AML-193 (cell line): ENCODE measurements at regions not wholly inside any gene's neighbourhood (a gene's known extent, or its start where the extent isn't known, plus 50 kb on each side); places are given as distances from the start of the nearest gene placed in this dataset.

ENCODE experiments used
- DNase-seq, 2 experiments: peaks; one replicate each; lab custom pipeline; 2025; lab: John Stamatoyannopoulos, UW

DNA sequence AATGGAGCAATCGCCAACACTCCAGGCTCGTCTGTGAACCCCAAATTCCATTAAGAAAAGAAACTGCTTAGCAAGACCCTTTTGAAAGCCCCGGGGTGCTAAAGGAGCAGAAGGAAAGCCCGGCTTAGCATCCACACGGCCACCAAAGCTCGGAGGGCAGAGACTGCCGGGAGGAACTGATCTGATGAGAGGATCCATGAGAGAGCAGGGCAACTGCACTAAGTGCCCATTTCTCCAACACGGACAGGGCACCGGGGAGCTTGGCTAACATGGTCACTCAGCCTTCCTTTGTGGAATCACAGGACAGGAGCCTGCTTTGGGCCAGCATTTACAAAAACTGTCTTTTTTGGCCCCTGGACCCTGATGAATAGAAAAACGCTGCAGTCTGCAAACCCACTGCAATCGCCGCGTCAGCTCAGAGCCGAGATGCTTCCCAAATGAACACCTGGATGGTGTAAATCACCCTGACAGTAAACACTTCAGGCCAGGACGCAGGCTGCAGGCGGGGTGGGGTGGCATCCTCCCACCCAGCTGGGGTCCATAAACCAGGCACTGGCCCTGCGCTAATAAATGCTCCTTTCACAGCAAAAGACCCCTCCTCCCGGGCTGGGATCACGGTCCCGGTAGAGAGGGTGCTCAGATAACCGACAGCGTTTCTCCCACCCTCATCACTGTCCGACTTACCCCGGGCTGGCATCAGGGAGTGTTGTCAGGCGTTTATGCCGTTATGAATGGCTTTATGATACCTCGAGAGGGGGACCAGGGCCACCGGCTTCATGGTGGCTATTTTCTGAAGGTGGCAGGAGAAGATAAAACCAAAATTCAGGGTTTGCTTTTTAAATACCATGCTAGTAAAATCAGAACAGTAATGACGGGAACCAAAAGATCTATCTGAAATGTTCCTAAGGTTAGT lies 299.5 kb downstream of the IRF8 start:
- no peak for DNase-seq

DNA sequence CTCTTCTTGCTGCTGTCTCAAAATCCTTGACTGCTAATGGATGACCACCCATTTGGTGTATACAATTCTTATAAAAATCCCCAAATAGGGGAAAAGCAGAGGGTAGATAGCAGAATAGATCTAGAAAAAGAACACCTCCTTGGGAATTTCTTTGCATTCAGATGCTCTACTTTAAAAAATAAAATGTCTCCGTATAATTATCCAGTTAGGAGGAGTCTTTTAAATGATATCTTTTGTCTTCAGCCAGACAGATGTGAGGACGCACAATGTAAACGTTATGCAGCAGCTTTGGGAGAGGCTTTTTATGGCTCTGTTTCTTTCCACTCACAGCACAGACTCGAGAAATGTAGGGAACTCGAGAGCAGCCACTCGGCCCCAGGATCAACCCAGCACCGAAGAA lies 300.2 kb downstream of the IRF8 start:
- DNase-seq: no peak

DNA sequence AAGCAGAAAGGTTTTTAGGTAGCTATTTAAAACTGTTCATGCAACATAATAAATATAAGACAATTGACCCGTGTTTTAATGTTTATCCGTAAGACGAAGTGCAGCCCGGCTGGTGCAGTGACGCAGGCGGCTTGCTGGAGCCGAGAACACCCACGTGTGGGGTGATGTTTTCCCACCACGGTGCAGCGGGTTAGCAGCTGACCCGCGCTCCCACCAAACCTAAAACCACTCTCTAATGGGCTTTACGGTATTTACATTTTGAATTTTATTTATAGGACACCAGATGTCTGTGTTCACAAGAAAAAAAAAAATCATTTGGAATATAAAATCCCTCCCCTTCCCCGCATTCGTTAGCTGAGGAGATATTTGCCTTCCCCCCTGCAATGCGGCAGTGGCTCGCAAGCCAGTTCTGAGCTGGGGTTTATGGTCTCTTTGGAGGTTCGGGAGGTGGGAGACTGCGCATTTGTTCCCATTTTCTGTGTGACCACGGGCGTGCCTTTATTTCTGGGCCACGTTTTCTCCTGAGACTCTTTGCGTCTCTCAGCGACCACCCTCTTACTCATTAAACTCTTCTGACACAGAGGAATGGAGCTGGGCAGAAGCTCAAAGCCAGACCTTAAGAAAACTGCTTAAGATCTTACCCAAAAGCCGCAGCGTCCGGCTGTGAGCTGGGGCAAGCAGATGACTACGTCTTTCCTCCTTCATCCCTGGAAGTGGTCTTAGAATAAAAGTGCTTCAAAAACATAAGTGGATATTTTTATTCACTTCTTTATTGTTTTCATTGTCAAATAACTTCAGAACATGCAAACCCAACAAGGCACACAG lies 301.1 kb downstream of the IRF8 start:
- no peak for DNase-seq

- DNase-seq: no peak
Measured at GRCh38 chr16:86200722-86201121, 301.8 kb downstream of the IRF8 start.

GRCh38 chr16:86201746-86202145 lies 302.8 kb downstream of the IRF8 start:
- DNase-seq: no peak

- no peak for DNase-seq
Measured at GRCh38 chr16:86202267-86202666, 303.3 kb downstream of the IRF8 start.

GRCh38 chr16:86202760-86203426 lies 303.9 kb downstream of the IRF8 start:
- no peak for DNase-seq

- no peak for DNase-seq
Measured at GRCh38 chr16:86203557-86204275, 304.8 kb downstream of the IRF8 start.

DNA sequence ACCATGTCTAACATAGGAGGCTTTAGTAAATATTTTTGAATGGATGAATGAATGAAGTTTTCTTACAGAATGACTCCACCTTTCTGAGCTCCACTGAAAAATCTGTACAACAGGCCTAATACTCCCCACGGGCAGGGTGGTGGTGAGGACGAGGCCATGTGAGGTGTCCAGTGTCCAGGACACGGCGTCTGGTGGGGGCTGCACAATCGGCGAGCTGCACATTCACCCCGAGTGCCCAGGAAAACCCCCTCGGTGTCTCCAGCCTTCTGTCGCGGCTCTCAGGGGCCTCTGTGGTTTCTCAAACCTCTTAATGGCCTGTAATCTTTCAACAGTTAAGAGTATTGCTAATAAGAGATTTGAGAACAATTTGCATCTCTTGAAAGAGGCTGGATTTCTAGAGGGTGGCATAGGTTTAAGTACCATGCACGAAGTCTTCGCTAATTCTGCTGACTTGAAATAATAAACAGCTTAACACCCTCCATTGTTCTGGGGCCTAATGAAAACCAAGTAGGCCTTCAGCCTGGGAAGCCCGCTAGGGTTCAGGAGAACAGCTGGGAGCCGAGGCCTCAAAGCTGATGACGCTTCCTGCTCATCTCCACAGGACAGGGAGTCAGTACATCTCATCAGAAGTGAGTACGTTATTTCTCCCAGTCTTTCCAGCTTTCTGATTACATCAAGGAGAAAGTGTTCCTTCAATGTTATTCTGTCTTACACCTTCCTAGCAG lies 304.6 kb upstream of the FOXF1 start:
- DNase-seq: no peak

- DNase-seq: no peak
Measured at GRCh38 chr16:86207350-86207749, 303.0 kb upstream of the FOXF1 start.

DNA sequence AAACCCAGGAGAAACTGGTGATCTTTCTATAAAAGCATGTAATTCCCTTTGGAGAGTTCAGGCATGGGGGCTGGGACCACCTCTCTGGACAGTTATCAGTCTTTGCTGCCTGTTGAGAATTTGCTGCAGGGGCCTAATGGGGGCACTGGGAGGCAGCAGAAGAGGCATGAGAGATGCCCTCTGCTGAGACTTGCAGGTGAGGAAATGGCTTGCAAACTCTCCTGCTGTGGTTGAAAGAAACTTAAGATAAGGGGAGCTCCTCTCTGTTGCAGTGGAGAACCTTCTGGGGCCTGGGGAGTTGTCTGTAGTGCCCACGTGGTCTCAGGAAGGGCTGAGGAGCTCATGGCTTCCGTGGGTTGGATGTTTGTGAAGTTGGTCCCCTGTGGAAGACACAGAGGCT lies 301.1 kb upstream of the FOXF1 start:
- no peak for DNase-seq

GRCh38 chr16:86210403-86211193 lies 299.7 kb upstream of the FOXF1 start:
- no peak for DNase-seq

DNA sequence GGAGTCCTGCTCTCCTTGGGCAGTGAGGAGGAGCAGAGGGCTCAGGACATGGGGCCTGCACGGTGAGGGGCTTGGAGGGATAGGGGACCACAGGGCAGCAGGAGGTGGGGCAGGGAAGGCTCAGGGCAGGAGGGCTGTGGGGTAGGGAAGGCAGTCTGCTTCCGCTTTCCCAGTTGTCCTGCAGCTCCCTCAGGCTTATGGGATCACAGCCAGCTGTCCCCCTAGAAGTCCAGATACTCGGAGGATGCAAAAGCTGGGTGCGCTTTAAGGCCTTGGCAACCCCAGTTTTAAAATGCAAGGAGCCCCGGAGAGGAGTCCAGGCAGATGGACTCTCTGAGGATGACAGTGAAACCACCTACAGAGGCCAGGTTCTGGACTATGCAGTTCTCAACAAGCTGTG lies 299.1 kb upstream of the FOXF1 start:
- no peak for DNase-seq

DNA sequence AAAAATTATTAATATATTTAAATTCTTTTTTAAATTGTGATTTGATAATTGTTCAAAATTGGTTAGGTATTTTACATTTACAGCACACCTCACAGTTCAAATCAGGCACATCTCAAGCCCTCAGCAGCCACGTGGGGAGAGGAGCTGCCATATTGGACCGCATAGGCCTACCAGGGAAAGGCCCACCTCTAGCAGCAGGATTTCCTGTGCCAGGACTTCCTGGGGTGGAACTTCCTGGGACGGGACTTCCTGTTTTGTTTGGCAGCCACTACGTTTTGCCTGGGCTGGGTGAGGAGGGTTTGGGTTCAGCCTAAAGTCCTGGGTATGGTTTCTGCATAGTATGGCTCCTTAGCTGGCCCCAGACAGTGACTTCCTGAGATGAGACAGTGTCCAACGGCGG lies 298.5 kb upstream of the FOXF1 start:
- no peak for DNase-seq

DNA sequence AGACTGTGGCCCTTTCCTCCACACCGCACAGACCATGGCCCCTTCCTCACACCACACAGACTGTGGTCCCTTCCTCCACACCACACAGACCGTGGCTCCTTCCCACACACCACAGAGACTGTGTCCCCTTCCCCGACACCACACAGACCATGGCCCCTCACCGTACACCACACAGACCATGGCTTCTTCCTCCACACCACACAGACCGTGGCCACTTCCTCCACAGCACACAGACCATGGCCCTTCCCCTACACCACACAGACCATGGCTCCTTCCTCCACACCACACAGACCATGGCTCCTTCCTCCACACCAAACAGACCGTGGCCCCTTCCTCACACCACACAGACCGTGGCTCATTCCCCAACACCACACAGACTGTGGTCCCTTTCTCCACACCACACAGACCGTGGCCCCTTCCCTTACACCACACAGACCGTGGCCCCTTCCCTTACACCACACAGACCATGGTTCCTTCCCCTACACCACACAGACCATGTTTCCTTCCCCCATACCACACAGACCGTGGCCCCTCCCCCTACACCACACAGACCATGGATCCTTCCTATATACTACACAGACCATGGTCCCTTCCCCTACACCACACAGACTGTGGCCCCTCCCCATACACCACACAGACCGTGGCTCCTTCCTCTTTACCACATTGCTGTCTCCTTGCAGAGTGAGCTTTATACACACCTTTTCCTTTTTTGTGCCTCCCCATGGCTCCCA lies 297.5 kb upstream of the FOXF1 start:
- DNase-seq: no peak

DNA sequence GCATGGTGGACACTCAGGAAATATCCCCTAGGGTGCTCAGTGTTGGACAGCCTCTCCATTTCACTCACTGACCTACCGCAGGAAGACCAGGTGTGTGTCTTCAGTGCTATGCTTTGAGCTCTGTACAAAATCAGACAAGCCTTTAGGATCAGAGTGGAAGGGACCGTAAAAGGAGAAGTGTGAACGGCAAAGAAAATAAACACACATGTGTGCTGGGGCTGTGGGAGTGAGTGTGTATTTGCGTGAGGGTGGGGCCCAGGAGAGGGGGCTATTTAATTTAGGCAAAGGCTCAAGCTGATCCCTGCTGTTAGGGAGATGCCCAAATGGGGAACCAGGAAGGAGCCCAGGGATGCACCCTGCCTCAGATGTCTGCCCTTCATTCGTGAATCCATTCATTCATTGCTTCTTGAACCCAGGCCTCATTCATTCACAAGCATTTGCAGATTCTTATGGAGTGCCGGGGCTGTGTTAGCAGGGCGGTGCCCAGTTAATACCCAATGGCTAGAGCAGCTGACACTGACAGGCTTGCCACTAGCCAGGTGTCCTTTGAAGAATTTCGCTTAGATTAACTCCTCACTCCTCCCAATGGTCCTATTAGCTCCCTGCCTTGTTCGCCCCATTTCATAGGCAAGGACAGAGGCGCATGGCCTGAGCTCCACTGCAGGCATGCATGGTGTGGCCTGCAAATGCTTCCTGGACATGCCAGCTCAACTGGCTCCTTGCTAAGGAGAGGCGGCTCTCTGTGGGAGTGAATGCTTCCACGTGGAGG lies 296.7 kb upstream of the FOXF1 start:
- no peak for DNase-seq

DNA sequence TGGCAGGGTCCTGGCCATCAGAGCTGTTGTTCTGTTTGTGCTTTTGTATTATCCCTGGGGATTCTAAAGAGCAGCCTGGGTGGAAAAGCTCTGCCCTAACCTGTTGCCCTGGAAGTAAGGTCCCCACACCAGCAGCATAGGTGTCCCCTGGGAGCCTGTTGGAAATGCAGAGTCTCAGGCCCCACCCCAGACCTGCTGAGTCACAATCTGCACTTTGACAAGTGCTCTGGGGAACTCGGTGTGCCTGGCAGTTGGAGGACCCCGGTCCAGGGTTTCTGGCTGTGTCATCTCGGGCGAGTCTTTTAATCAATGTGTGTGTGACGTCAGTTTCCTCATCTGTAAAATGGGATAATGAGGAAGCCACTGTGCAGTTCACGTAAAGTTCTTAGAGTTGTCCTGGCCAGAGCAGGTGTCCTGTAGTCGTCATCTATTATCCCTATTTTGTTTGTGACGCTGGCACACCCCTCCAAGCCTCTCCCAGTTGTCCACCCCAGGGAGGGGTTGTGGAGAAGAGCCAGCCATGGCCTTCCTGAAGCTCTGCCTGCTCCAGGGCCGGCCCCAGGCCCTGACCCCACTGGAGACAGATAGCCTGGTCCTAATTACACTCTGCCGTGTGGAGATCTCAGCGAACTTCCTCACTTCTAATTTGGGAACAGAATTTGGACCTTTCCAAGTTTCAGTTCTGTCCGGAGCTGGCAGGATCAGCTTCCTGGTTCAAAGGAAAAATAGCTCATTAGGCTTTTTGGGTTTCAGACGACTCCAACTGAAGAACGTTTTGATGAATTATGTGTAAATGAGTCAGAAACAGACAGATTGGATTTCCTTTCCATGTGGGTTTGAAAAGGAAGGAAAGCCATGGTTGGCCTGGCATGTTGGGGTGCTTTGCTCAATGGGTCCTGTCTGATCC lies 295.7 kb upstream of the FOXF1 start:
- DNase-seq: no peak
